ENCODE measurements at regions not wholly inside any gene's neighbourhood (a gene's known extent, or its start where the extent isn't known, plus 50 kb on each side); places are given as distances from the start of the nearest gene placed in this dataset.
A peak's percentile ranks its signal among the peaks of the same experiment; 100 is the strongest.

GRCh38 chr3:187920030-187920429 lies 174.8 kb upstream of the BCL6 start:
- Mint-ChIP-seq H3K9me3 (peaks cover 15% of the 10 kb centered on the region), H3K4me1 (ENCODE audit: low read depth) (peaks cover 79% of the 10 kb centered on the region), H3K27ac (peak overlapping the region; percentile 93), H3K36me3 (ENCODE audit: low read depth) (peaks cover 10% of the 10 kb centered on the region), H3K4me3 (no peak overlapping the region), H3K27me3 (ENCODE audit: insufficient read depth) (no peaks in the 10 kb centered on the region)
- no peak for DNase-seq (ENCODE audit: low spot score)
- intact Hi-C loops (cut with micrococcal nuclease): loop anchor here (5.0 to 10.0 kb wide), 3 partner anchors 805 to 1402 kb away; no protein-coding TSS in a partner anchor

- intact Hi-C loops (cut with micrococcal nuclease): loop anchor here (5.0 to 10.0 kb wide), 3 partner anchors 804 to 1401 kb away; no protein-coding TSS in a partner anchor
- no peak overlapping the region for H3K4me3 Mint-ChIP-seq
- H3K27me3 Mint-ChIP-seq (ENCODE audit: insufficient read depth): no peaks in the 10 kb centered on the region
- H3K4me1 Mint-ChIP-seq (ENCODE audit: low read depth): peaks cover 78% of the 10 kb centered on the region
- peak overlapping the region; percentile 10 for H3K27ac Mint-ChIP-seq
- DNase-seq (ENCODE audit: low spot score): no peak
- peaks cover 22% of the 10 kb centered on the region for H3K9me3 Mint-ChIP-seq
- peaks cover 15% of the 10 kb centered on the region for H3K36me3 Mint-ChIP-seq (ENCODE audit: low read depth)
Observed at GRCh38 chr3:187920913-187921312, 175.6 kb upstream of the BCL6 start.

DNA sequence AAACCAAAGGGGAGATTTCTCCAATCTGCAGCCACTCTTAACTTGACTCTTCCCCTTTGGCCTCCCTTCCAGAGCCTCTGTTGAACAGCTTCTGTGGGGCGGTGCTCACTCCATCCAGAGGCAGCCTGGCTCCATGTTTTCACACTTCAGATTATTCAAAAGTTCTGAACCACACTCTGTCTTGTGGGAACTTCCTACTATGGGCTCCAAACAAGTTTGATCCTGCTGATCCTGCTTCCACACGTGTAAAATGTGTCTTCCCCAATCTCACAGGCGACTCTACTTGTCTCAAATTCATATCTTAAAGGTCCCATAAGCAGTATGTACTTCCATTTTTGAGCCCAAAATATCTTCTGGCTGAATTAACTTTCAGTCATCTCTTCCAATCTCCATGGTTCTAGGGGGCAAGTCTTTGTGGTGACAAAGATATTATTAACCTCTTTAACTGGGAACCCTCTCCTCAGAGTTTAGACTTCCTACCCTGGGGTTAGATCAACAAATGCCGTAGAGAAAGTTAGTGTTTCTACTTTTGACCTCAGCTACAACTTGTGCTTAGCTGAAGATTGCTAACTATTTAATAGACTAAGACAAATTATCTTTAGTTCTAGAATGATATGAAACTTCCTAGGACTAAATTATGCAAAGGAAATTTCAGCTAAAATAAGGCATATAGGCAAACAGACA lies 176.3 kb upstream of the BCL6 start:
- no peak for DNase-seq (ENCODE audit: low spot score)
- Mint-ChIP-seq H3K27ac (peak overlapping the region; percentile 62), H3K27me3 (ENCODE audit: insufficient read depth) (no peaks in the 10 kb centered on the region), H3K9me3 (peaks cover 22% of the 10 kb centered on the region), H3K36me3 (ENCODE audit: low read depth) (peaks cover 15% of the 10 kb centered on the region), H3K4me1 (ENCODE audit: low read depth) (peaks cover 82% of the 10 kb centered on the region), H3K4me3 (peak overlapping the region; percentile 13)
- intact Hi-C loops (cut with micrococcal nuclease): loop anchor here (2.0 to 10.0 kb wide), 5 partner anchors 779 to 1401 kb away; no protein-coding TSS in a partner anchor

DNA sequence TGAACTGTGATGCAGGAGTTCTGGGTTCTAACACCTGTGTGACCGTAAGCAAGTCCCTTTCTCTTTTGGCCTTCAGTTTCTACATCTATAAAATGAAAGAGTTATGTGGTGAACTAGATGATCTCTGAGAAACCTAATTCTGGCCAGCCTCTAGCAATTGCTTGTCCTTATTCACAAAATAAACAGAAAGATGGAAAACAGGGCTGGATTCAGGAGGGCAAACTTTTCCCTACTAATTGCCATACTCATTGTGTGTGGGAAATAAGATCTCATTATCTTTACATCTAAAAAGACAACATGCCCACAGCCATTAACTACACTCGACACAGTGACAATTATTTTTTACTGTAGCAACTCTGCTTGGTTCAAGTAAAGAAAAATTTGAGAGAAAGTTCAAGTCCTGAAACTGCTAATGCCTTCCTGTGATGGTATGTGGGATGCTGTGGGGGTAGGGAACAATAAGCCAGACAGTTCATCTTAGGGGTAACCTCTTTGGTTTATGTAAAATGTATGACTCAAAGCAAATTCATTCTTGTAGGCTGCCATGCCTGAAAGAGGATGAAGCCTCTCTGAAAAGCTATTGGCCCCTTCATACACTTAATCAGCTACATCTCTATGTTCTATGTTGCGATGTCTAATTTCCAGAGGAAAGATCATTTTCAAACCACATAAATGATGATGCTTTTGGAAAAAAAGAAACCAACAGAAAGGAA lies 177.6 kb upstream of the BCL6 start:
- peaks cover 15% of the 10 kb centered on the region for H3K36me3 Mint-ChIP-seq (ENCODE audit: low read depth)
- H3K27ac Mint-ChIP-seq: peak overlapping the region; percentile 81
- H3K4me1 Mint-ChIP-seq (ENCODE audit: low read depth): peaks cover 82% of the 10 kb centered on the region
- H3K9me3 Mint-ChIP-seq: peaks cover 22% of the 10 kb centered on the region
- no peak overlapping the region for H3K4me3 Mint-ChIP-seq
- intact Hi-C loops (cut with micrococcal nuclease): loop anchor here (1.0 to 10.0 kb wide), 27 partner anchors 12 to 1399 kb away; partner anchors contain the start of gene LPP
- DNase-seq (ENCODE audit: low spot score): no peak
- H3K27me3 Mint-ChIP-seq (ENCODE audit: insufficient read depth): no peaks in the 10 kb centered on the region

- no peaks in the 10 kb centered on the region for H3K27me3 Mint-ChIP-seq (ENCODE audit: insufficient read depth)
- no peak for DNase-seq (ENCODE audit: low spot score)
- peaks cover 22% of the 10 kb centered on the region for H3K9me3 Mint-ChIP-seq
- H3K27ac Mint-ChIP-seq: no peak overlapping the region
- H3K36me3 Mint-ChIP-seq (ENCODE audit: low read depth): peaks cover 15% of the 10 kb centered on the region
- H3K4me3 Mint-ChIP-seq: no peak overlapping the region
- peaks cover 79% of the 10 kb centered on the region for H3K4me1 Mint-ChIP-seq (ENCODE audit: low read depth)
- intact Hi-C loops (cut with micrococcal nuclease): loop anchor here (5.0 to 10.0 kb wide), 3 partner anchors 800 to 1398 kb away; no protein-coding TSS in a partner anchor
Observed at GRCh38 chr3:187924651-187925050, 179.4 kb upstream of the BCL6 start.

DNA sequence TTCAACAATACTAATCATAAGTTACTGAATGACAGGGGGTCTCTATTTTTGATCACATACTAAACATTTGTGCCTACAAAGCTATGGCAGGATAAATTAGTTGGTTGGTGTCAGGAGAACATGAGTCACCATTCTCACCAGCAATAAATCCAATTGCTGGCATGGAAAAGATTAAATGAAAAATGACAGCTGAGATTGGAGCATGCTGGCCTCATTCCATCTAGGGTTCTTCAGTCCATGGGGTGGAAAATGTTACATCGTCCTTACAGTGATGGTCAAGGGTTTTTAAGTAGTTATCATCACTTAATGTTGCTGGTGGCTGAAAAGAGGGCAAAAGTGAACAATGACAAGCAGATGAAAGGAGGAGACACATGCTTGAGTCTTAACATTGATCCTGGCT lies 180.1 kb upstream of the BCL6 start:
- Mint-ChIP-seq H3K27ac (no peak overlapping the region), H3K4me1 (ENCODE audit: low read depth) (peaks cover 77% of the 10 kb centered on the region)

GRCh38 chr3:187926620-187927019 lies 181.4 kb upstream of the BCL6 start:
- Mint-ChIP-seq H3K4me1 (ENCODE audit: low read depth) (peaks cover 67% of the 10 kb centered on the region), H3K27me3 (ENCODE audit: insufficient read depth) (no peaks in the 10 kb centered on the region), H3K4me3 (peak overlapping the region; percentile 44), H3K36me3 (ENCODE audit: low read depth) (peaks cover 15% of the 10 kb centered on the region), H3K9me3 (peaks cover 22% of the 10 kb centered on the region), H3K27ac (peak overlapping the region; percentile 37)
- no peak for DNase-seq (ENCODE audit: low spot score)
- intact Hi-C loops (cut with micrococcal nuclease): loop anchor here (10.0 kb wide), 2 partner anchors 798 to 1042 kb away; no protein-coding TSS in a partner anchor

More for the DNA sequence above, 180.1 kb upstream of the BCL6 start:
- Mint-ChIP-seq H3K36me3 (ENCODE audit: low read depth) (peaks cover 15% of the 10 kb centered on the region), H3K27me3 (ENCODE audit: insufficient read depth) (no peaks in the 10 kb centered on the region), H3K9me3 (peaks cover 22% of the 10 kb centered on the region), H3K4me3 (no peak overlapping the region)
- DNase-seq (ENCODE audit: low spot score): no peak
- intact Hi-C loops (cut with micrococcal nuclease): loop anchor here (10.0 kb wide), 2 partner anchors 799 to 1041 kb away; no protein-coding TSS in a partner anchor

DNA sequence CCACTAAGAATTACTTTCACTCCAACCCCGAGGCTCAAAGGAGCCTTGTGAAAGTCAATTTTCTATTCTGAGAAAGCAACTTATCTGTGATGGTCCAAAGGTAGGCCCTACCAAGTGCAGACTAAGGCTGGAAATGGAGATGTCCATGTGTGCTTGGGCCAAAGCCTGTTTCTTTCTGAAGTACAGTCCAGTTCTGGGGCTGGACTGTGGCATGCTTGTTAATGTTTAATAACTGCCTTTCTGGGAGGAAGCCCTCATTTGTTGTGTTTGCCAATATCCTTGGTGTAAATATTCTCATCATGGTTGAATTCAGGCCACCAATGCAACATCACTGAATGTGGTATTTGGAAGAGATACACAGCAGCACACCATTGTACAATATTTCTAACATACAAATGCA lies 182.3 kb upstream of the BCL6 start:
- Mint-ChIP-seq H3K27ac (no peak overlapping the region), H3K27me3 (ENCODE audit: insufficient read depth) (no peaks in the 10 kb centered on the region), H3K4me1 (ENCODE audit: low read depth) (peaks cover 61% of the 10 kb centered on the region), H3K36me3 (ENCODE audit: low read depth) (peaks cover 16% of the 10 kb centered on the region), H3K4me3 (no peak overlapping the region), H3K9me3 (peaks cover 22% of the 10 kb centered on the region)
- DNase-seq (ENCODE audit: low spot score): no peak
- intact Hi-C loops (cut with micrococcal nuclease): loop anchor here (10.0 kb wide), 2 partner anchors 797 to 1043 kb away; no protein-coding TSS in a partner anchor

DNA sequence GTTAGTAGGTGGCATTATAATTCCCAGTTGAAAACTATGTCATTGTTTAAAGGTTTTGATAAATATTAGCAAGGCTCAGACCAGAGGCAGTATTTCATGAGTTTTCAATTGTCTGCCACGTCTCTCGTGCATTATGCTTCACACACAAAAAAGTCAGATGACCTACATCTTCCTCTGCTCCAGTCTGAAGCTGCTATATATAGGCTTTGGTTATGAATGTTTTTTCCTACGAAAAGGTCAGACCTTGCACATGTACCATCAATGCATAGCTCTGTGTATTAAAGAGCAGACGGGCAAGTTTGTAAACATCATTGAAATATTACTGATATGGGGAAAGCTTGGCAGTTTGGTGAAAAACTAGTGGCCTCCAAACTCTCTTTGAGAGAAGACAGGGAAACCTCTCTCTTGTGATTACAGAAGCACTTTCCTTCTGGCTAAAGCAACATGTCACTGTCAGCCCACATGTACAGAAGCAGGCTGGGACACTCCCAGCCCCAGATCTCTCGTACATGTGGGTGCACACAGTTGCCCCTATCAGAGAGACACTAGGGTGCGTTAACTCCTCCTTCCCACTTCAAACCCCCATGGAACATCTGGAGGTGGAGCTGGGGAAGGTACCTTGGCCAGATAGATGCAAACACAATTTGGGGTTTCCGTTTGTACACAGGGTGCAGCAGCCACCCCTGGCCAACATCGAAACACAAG lies 184.0 kb upstream of the BCL6 start:
- peaks cover 45% of the 10 kb centered on the region for H3K4me1 Mint-ChIP-seq (ENCODE audit: low read depth)
- H3K9me3 Mint-ChIP-seq: peaks cover 13% of the 10 kb centered on the region
- intact Hi-C loops (cut with micrococcal nuclease): loop anchor here (1.0 to 10.0 kb wide), 6 partner anchors 10 to 1044 kb away; no protein-coding TSS in a partner anchor
- peak overlapping the region; percentile 88 for H3K27ac Mint-ChIP-seq
- H3K4me3 Mint-ChIP-seq: peak overlapping the region; percentile 11
- H3K36me3 Mint-ChIP-seq (ENCODE audit: low read depth): peaks cover 13% of the 10 kb centered on the region
- H3K27me3 Mint-ChIP-seq (ENCODE audit: insufficient read depth): no peaks in the 10 kb centered on the region
- no peak for DNase-seq (ENCODE audit: low spot score)

DNA sequence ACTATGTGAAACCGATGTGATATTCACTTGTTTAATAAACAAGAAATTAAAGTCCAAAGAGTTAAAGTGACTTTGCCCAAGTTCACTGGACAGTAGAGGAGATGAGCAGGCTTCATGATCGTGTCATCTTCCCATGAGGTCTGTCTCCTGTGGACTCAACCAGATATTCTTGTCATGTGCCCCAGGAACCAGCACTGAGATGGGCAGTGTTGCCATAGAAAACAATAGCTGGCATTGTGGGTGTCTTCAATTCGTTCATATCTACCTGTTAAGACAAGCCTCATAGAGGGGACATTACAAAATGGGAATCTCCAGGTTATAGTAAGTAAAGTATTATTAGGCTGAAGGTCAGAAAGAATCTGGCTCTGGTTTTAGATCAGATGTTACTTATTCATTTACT lies 184.8 kb upstream of the BCL6 start:
- peaks cover 47% of the 10 kb centered on the region for H3K4me1 Mint-ChIP-seq (ENCODE audit: low read depth)
- no peaks in the 10 kb centered on the region for H3K27me3 Mint-ChIP-seq (ENCODE audit: insufficient read depth)
- H3K27ac Mint-ChIP-seq: peak overlapping the region; percentile 88
- peaks cover 7% of the 10 kb centered on the region for H3K9me3 Mint-ChIP-seq
- H3K36me3 Mint-ChIP-seq (ENCODE audit: low read depth): peaks cover 9% of the 10 kb centered on the region
- intact Hi-C loops (cut with micrococcal nuclease): no loop called here
- H3K4me3 Mint-ChIP-seq: no peak overlapping the region
- DNase-seq (ENCODE audit: low spot score): no peak

DNA sequence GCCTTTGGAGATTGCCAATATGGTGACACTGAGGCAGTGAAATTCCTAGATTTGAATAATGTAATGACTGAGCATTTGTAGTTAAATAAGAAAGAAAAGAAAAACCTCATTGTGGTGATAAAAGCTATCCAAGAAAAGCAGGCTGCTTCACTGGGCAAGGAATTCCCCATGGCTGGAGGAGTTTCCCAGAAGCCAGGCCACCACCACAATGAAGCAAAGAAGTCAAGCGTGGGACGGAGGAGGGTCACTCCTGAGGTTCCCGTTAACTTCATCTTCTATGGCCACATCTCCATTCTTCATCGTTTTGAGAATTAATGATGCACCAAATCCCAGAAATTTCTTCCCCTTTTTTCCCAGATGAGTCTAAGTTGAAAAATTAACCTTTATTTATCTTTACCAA lies 185.8 kb upstream of the BCL6 start:
- intact Hi-C loops (cut with micrococcal nuclease): no loop called here
- Mint-ChIP-seq H3K4me3 (no peak overlapping the region), H3K27me3 (ENCODE audit: insufficient read depth) (no peaks in the 10 kb centered on the region), H3K9me3 (no peaks in the 10 kb centered on the region), H3K4me1 (ENCODE audit: low read depth) (peaks cover 48% of the 10 kb centered on the region), H3K27ac (peak overlapping the region; percentile 9), H3K36me3 (ENCODE audit: low read depth) (peaks cover 7% of the 10 kb centered on the region)
- DNase-seq (ENCODE audit: low spot score): no peak

GRCh38 chr3:187931770-187932278 lies 186.6 kb upstream of the BCL6 start:
- no peak for DNase-seq (ENCODE audit: low spot score)
- Mint-ChIP-seq H3K36me3 (ENCODE audit: low read depth) (peaks cover 7% of the 10 kb centered on the region), H3K9me3 (no peaks in the 10 kb centered on the region), H3K4me1 (ENCODE audit: low read depth) (peaks cover 47% of the 10 kb centered on the region), H3K27ac (no peak overlapping the region), H3K27me3 (ENCODE audit: insufficient read depth) (no peaks in the 10 kb centered on the region), H3K4me3 (no peak overlapping the region)
- intact Hi-C loops (cut with micrococcal nuclease): no loop called here
